ENCODE measurements at regions not wholly inside any gene's neighbourhood (a gene's known extent, or its start where the extent isn't known, plus 50 kb on each side); places are given as distances from the start of the nearest gene placed in this dataset.

DNA sequence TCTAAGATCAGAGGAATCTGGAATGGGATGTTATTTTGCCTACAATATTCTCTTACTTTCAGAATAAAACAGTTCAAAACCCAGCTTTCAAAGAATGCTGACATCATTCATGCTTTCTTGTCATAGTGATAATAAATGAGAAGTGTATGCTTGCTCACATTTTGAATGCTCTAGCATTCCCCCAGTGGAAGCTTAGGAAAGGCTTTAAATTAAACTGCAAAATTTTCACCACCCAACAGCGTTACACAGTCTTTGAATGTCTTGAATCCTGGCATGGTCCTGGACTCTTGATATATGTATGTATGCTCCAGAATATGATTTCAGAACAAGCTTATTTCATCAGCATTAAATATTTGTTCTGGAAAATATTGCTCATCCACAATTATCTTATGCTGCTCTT is 964.3 kb upstream of the NUDT12 start:
- no peaks in the 10 kb centered on the region for H3K79me2 ChIP-seq (ENCODE audit: insufficient read depth, low read length)
- no peak overlapping the region for H2AFZ ChIP-seq (ENCODE audit: low read length)
- H3K4me1 ChIP-seq (ENCODE audit: insufficient read depth, low read length, severe bottlenecking): no peaks in the 10 kb centered on the region
- no peak overlapping the region for H3K27ac ChIP-seq (ENCODE audit: low read depth, low read length, poor library complexity, severe bottlenecking)
- H3K9ac ChIP-seq (ENCODE audit: low read length): no peak overlapping the region
- H3K4me2 ChIP-seq (ENCODE audit: low read length): no peak overlapping the region
- TF ChIP-seq, protein P1, sequence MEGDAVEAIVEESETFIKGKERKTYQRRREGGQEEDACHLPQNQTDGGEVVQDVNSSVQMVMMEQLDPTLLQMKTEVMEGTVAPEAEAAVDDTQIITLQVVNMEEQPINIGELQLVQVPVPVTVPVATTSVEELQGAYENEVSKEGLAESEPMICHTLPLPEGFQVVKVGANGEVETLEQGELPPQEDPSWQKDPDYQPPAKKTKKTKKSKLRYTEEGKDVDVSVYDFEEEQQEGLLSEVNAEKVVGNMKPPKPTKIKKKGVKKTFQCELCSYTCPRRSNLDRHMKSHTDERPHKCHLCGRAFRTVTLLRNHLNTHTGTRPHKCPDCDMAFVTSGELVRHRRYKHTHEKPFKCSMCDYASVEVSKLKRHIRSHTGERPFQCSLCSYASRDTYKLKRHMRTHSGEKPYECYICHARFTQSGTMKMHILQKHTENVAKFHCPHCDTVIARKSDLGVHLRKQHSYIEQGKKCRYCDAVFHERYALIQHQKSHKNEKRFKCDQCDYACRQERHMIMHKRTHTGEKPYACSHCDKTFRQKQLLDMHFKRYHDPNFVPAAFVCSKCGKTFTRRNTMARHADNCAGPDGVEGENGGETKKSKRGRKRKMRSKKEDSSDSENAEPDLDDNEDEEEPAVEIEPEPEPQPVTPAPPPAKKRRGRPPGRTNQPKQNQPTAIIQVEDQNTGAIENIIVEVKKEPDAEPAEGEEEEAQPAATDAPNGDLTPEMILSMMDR (IDR thresholded peaks at IDR 0.05; ENCODE audit: low read length): no peak
- TF ChIP-seq EZH2 (IDR thresholded peaks at IDR 0.05; ENCODE audit: borderline replicate concordance, low read length): no peak
- H3K36me3 ChIP-seq (ENCODE audit: insufficient read depth, low read length): no peaks in the 10 kb centered on the region
- no peaks in the 10 kb centered on the region for H3K9me3 ChIP-seq (ENCODE audit: low read length)
- no peaks in the 10 kb centered on the region for H4K20me1 ChIP-seq (ENCODE audit: insufficient read depth, low read length)
- no peaks in the 10 kb centered on the region for H3K27me3 ChIP-seq (ENCODE audit: insufficient read depth, low read length)
- H3K4me3 ChIP-seq (ENCODE audit: low read depth, low read length, poor library complexity, severe bottlenecking): no peak overlapping the region
- H3F3A ChIP-seq (ENCODE audit: insufficient read depth, low read length): no peaks in the 10 kb centered on the region
- H3K9me2 ChIP-seq (ENCODE audit: low read depth, low read length): no peaks in the 10 kb centered on the region

DNA sequence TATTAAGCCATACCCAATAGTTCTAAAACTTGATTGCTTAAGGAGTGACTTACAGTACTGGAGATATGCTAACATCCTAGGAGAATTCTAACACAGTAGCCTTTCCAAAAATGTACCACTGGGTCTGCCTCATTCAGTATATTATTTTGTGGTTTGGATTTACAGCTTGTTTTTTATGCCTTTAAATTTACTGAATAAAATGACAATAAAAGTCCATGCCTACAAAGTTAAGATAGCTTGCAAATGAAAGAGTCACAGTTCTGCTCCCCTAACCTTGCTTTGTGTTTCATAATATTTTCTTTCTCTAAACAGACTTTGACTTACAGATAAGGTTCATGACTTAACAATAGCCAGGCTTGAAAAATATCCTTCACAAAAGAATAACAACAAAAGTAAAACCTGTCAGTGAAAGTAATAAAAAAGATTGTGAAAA is 951.1 kb upstream of the NUDT12 start:
- Histone ChIP-seq H3K27me3 (ENCODE audit: insufficient read depth, low read length) (no peaks in the 10 kb centered on the region), H3K4me3 (ENCODE audit: low read depth, low read length, poor library complexity, severe bottlenecking) (no peak overlapping the region), H3K27ac (ENCODE audit: low read depth, low read length, poor library complexity, severe bottlenecking) (no peak overlapping the region), H3K9me3 (ENCODE audit: low read length) (0 out of 2 replicates have a peak, but pooled peaks cover 3% of the 10 kb centered on the region), H3K9me2 (ENCODE audit: low read depth, low read length) (no peaks in the 10 kb centered on the region), H3F3A (ENCODE audit: insufficient read depth, low read length) (no peaks in the 10 kb centered on the region), H2AFZ (ENCODE audit: low read length) (no peak overlapping the region), H4K20me1 (ENCODE audit: insufficient read depth, low read length) (no peaks in the 10 kb centered on the region), H3K36me3 (ENCODE audit: insufficient read depth, low read length) (no peaks in the 10 kb centered on the region), H3K79me2 (ENCODE audit: insufficient read depth, low read length) (no peaks in the 10 kb centered on the region), H3K4me1 (ENCODE audit: insufficient read depth, low read length, severe bottlenecking) (no peaks in the 10 kb centered on the region), H3K9ac (ENCODE audit: low read length) (no peak overlapping the region), H3K4me2 (ENCODE audit: low read length) (no peak overlapping the region)
- TF ChIP-seq, protein P1 (IDR thresholded peaks at IDR 0.05; ENCODE audit: low read length): no peak
- no peak for TF ChIP-seq EZH2 (IDR thresholded peaks at IDR 0.05; ENCODE audit: borderline replicate concordance, low read length)

DNA sequence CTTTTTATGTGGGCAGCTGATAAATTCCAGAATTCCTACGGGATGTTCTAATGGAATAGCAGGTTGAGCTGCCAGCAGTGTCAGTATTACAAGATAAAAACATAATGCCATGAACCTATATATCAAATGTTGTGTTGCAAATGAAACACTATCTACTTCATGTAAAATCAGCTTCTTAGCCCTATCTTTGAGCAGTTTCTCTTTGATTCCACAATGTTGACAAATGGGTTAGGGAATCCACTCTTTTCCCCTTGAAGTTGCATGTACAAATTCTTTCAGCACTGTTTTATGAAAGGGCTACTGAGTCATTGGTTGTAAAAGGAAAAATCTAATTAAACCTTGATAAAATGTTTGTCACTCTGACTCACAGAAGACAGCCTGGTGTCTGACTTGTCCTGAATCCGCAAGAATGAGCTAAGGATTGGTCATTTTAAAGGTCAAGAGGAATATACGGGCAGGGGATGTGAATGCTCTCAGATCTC is 950.6 kb upstream of the NUDT12 start:
- no peak overlapping the region for H3K9ac ChIP-seq (ENCODE audit: low read length)
- TF ChIP-seq, protein P1 (IDR thresholded peaks at IDR 0.05; ENCODE audit: low read length): no peak
- TF ChIP-seq EZH2 (IDR thresholded peaks at IDR 0.05; ENCODE audit: borderline replicate concordance, low read length): no peak

More for the DNA sequence above, 950.6 kb upstream of the NUDT12 start:
- Histone ChIP-seq H3K4me1 (ENCODE audit: insufficient read depth, low read length, severe bottlenecking) (no peaks in the 10 kb centered on the region), H3K9me3 (ENCODE audit: low read length) (0 out of 2 replicates have a peak, but pooled peaks cover 3% of the 10 kb centered on the region), H2AFZ (ENCODE audit: low read length) (no peak overlapping the region), H3K4me2 (ENCODE audit: low read length) (no peak overlapping the region), H3K4me3 (ENCODE audit: low read depth, low read length, poor library complexity, severe bottlenecking) (no peak overlapping the region), H3K9me2 (ENCODE audit: low read depth, low read length) (no peaks in the 10 kb centered on the region), H3K36me3 (ENCODE audit: insufficient read depth, low read length) (no peaks in the 10 kb centered on the region), H3K27me3 (ENCODE audit: insufficient read depth, low read length) (no peaks in the 10 kb centered on the region), H3F3A (ENCODE audit: insufficient read depth, low read length) (no peaks in the 10 kb centered on the region), H3K79me2 (ENCODE audit: insufficient read depth, low read length) (no peaks in the 10 kb centered on the region), H3K27ac (ENCODE audit: low read depth, low read length, poor library complexity, severe bottlenecking) (no peak overlapping the region), H4K20me1 (ENCODE audit: insufficient read depth, low read length) (no peaks in the 10 kb centered on the region)
